Middle frontal gyrus (tissue), 1 donor: ENCODE measurements at regions not wholly inside any gene's neighbourhood (a gene's known extent, or its start where the extent isn't known, plus 50 kb on each side); places are given as distances from the start of the nearest gene placed in this dataset.

Experiments
- DNase-seq: peaks from one replicate; pipeline ENCODE4 v3.0.0-alpha.2; 2015; ENCODE audit warnings: low spot score; ENCODE audit errors: extremely low spot score

DNA sequence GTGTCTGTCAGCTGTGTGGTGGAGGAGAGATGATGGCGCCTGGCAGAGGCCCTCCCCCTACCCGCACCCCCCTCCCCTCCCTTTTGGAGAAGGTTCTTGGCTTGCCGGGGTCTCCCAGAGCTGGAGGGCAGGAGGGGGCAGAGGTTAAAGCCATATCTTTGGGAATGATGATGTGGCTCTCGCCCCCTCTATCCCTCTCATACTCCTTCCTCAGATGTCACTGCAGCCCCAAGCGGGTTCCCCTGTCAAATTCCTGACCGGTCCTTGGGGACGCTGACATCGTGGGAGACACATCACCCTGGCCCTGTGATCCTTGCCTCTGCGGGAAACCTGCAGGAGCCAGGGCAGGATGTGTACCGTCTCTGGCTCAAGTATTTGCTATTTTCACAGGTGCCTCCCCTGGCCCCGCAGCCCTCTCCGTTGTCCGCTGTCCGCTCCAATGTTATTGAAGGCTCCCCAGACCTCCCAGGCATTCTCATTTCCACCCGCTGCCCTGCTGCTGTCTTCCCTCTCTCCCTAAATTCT is 109.5 kb downstream of the FOXD1 start:
- no peak for DNase-seq

DNA sequence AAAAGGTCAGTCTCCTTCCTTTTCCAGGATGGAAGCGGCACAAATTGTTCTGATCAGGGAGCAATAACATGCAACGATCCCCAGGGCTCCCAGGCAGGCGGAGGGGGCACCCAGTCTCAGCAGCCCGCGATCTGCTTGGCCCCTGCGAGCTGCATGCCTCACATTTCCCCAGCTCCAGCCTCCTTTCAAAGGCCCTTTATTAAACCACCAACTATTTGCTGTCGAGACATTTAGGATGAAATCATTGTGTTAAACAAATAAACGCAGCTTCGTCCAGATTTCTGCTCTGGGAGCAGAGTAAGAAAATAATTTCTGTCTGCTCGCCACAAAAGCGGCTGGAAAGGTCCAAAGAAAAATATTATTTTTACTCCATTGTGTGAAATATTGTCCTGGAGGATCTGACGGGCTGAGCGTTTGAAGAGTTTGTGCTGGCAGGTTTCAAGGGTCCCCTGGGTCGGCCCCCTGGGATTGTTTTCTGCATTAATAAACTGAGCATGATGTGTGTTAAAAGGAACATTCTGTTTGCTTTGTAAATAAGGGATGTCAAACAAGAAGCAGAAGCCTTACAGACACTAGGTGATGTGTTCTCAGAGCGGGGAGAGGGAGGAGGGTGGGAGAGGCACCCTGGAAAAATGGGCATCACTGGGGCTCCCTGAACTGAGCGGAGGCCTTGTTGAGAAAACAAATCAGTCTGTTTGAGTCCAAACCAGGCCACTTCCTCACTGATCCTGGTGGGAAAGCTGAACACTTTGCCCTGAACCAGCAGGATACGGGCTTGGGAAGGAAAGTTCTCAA is 110.1 kb downstream of the FOXD1 start:
- no peak for DNase-seq

DNA sequence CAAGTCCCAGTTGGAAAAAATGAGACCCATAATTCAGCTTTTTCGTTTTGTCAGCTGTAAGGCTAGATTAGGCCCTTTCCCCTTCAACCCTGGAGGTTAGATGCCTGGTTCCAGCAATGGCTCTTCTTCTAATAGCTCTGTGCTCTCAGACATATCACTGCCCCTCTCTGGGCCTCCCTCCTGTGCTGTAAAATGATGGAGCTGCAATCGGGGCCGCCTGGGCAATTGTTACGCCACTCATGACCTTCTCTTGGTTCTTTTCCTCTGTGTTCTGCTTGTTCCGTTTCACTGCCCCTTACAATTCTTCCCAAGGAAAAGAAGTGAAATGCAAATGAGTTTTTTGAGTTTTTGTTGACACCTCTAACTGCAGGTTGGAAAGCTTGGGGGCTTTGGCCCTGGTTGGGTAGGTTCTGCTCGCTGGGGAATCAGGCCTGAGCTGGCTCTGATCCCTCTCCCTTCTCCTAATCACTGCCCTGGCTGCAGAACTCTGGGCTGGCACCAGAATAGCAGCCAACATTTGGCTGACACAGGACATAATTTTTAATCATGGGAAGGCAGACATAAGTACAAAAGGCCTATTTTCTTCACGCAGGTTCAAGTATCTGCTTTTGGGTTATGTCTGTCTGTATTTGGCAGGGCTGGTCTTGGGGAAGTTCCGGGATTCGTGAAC is 110.9 kb downstream of the FOXD1 start:
- no peak for DNase-seq

DNA sequence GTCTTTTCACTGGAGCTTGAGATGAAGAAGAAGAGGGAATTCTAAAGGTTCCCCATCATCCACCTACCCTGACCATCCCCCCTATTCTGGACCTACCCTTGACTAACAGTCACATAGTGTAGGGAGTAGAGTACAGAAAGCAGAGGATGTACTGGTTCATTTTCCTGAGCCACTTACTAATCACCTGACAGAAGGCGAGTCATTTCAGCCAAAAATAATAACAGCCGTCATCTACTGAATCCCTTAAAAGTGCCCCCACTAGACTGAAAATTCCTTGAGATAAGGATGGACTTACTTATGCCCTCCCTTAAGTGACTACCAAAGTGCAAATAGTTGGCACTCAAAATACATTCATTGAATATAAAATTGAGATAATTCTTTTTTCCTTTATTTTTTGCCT is 112.2 kb downstream of the FOXD1 start:
- DNase-seq, result no peak

DNA sequence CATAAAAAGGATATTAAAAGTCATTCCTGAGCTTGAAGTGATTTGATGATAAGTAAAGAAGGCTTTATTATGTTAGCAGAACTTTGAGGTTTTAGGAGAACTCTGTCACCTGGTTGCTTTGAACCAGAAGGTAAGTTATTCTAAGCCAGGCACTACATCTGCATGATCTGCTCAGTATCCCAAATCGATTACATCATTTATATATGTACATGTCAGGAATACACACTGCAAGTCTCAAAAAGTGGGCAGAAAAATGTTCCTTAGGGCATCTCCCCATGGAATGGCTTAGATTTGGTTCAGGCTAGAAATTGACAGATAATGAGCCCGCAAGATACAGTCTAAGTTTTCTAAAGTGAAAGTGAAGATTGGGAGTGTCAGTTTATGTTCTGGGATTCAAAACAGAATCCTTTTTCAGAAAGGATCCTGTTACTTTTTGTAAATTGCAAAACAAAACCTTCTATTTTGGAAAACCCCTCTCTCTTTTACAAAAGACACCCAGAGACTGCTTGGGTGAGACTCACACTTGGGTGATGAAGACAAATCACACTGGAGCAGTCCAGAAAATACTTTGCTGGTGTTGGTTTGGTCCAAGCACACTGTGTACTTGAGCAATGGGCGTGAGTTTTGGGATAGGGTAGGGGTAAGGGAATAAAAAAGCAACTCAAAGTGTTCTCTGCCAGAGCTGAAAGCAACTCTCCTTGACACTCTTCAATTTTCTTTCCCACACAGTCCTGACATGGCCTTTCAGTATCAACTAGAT is 114.5 kb downstream of the FOXD1 start:
- DNase-seq, result no peak

DNA sequence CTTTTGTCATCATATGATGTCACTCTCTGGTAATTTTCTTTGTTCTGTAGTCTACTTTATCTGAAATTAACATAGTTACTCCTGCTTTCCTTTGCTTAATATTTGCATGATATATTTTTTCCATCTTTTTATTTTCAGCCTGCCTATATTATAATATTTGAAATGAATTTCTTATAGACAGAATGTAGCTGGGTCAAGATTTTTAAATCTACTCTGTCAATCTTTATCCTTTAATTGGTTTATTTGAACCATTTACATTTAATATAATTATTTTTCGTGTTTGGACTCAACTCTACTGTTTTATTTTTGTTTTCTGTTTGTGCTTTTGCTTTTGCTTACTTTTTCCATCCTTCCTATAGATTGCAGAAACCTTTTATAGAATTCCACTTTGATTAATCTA is 118.0 kb downstream of the FOXD1 start:
- DNase-seq, result no peak

DNA sequence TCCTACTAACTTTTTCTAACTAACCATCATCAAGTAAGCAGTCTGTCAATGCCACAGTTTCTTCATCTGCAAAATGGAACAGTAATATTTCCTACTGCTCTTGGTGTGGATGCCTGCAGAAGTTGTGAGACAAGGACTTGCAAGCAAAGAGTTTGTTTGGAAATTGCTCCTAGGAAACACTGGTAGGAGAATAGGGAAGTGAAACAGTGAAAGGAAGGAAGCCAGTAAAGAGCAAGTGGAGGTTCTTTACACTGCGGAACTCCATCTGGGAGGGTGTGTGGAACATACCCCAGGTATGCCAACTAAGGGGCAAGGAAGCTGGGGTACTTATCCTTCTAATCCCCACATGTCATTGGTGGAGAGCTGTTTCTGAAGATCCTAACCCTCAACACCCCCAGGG is 119.9 kb downstream of the FOXD1 start:
- no peak for DNase-seq

DNA sequence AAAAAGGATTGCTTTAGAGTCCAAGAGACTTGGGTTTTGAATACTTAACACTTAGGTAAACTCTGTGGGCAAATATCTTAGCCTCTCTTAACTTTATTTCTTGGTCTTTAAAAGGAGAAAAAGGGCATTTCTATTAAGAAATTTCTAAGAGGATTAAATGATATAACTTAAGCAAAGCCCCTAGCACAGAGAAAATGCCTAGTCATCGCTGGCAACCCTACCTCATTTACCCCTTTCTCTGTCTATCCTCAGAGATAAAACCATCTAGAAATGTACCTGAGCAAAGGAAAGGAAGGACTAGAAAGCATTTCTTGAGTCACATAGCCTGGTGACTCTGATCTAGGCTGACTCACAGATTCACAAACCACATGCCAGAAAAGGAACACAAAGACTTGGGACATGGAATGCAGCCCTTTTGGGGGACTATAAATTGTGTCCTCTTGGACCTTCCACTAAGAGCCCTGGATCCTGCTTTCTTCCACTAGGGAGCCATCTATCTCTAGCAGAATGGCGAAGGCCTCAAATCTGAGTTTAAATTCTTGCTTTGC is 120.6 kb downstream of the FOXD1 start:
- no peak for DNase-seq

DNA sequence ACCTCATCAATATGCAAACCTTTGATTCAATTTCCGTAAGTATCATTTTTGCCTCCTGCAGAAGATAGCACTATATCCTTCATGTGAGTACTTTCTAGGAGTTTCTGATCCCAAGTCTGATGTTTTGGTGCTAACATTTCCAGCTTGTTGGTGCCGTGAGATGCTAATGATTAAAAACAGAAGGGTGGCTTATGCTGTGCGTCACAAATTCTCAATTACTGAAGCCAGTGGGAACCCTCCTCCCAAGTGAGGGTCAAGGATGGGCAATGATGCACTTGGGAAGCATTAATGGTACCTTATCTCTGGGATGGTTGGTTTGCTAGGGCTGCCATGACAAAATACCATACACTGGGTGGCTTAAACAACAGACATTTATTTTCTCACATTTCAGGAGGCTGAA is 123.0 kb downstream of the FOXD1 start:
- no peak for DNase-seq

DNA sequence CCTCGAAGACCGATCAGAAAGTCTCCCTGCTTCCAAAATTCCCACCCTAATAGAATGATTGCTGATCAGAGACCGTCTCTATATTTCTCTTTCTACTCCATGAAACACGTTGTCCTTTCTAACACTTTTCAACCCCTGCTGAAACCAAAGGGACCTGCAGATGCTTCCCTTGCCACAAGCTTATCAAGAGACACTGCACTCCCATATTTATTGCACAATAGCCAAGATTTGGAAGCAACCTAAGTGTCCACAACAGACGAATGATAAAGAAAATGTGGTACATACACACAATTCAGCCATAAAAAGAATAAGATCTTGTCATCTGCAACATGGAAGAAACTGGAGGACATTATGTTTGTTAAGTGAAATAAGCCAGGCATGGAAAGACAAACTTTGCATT is 125.1 kb downstream of the FOXD1 start:
- DNase-seq, result no peak

DNA sequence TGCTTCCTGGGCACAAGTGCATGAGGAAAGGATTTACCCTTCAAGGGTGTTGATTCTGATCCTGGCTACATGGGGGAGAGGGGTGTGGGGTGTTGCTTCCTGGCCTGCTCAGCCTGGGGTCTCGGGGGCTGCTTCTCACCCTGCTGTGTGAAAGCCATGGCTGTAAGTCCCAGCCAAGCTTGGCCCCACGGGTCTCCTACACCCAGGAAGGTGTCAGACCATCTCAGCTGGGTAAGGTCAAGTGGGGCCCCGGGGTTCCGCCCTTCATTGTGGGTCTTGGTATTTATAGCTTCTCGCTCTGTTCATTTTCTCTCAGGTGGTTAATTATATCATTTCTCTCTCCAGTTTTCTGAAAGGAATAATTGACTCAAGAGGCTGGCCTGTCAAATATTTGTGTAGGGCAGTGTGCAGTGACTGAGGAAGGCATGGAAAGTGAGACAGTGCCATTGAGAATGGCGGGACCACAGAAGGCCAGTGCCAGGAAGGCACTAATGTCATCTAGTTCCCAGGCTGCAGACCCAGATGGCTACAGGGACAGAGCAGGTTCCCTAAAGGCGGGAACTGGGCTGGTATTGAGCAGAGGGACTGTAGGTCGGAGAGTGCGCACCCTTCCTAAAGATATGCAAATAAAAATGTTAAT is 126.0 kb downstream of the FOXD1 start:
- DNase-seq, result no peak

DNA sequence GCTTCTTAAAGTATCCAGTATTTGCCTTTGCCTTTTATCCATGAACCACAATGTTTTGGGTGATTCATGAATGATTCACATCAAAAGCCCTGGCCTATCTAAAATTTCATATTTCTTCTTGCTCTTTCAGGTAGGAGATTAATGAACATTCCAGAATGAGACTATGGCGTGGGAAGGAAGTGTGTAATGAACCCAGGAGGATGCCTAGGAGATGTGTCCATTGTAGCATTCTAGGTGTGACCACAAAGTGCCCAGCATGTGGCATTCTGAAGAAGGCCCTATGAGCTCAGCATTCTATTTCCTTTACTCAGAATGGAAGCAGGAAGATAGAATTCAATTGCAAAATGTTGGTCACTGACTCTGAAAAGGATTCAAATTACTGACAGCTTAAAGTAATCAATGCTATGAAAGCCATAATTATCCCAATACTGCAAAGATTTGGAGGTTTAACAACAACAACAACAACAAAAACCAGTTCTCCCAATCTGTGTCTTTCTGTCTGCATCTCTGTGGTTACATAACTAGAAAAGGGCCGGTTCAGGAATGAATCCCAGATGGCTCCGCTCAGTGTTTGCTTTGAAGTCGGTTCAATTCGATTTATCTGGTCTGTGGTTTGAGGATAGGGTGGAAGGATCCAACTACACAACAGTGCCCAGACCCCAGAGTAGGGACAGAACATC is 126.7 kb downstream of the FOXD1 start:
- DNase-seq, result no peak

DNA sequence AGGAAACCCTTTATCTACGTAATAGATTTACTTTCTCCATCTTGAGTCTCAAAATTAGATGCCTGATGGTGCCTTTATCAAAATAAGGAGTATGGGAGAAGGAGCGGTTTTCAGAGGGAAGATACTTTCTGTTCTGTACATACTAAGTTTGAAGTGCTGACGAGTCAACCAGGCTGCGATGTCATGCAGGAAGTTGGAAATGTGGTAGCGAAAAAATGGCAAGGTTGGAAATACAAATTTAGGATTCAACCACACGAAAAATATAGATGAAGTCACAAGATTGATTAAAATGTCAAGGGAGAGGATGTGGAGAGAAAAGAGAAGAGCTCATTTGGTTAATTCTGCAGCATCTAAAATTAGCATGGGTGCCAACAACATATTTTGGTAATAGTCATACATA is 129.5 kb downstream of the FOXD1 start:
- no peak for DNase-seq

DNA sequence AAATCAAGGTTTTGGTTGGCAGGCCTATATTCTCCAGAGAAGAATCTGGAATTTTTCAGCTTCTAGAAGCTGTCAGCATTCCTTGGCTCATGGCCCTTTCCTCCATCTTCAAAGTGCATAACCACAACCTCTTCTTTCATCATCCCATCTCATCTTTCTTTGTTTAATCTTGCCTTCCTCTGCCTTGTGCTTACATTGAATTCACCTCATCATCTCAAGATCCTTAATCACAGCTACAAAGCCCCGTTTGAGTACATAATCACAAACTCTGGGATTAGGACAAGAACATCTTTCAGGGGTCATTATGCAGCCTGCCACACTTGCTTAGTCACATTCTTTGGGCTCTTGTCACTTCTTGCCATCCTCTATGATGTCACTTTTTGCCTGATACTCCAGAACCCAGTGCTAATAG is 130.3 kb downstream of the FOXD1 start:
- DNase-seq, result no peak

DNA sequence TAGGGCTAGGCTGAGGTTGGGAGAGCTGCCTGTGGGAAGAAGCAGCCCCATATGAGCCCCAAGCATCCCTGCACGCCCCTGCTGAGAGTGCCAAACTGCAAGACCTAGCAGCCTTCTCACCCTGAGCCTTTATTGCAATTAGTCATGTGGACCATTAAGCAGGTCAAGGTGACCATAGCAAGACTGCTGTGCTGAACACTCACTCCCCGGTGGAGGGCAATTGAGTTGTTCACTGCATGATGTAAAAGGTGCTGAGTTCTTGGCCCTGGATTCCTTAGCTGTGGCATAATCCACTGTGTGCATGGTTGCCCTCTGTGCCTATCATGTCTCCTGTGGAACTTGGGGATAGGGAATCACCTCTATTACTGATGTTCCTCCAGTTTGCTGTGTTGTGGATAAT is 131.1 kb downstream of the FOXD1 start:
- no peak for DNase-seq

DNA sequence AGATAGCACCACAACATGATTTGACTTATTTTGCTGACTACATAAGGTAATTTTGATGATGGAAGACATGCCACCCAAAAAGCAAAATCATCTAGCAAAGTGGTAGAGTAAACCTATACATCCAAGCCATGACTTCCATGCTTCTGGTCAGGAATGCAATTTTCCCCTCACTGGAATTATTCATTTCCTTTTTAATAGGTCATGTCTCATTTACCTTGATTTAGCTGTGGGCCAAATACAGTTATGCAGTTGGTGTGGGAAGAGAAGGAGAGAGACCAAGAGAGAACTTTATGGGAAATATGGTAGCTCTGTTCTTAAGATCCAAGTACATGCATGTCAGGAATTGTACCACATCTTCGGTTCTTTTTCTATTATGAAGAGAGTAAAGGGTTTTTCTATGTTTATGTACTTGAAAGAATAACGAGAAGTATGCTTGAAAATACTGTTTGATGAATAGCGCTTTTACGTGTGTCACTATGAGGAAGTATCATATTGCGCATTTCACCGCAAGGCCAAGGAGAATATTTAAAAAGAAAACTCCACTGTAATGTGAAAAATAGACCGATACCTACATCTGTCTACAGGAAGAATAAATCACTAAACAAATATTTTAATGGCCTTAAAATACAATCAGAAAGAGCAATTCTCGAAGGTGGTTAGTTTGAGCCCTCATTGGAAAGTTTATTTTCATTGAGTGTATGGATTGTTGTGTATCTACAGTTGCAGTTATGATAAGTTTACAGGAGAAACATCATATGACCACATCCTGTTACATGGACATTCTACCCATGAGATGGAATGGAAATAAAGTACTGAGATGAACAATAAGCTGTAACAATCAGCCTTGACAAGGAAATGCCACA is 134.0 kb downstream of the FOXD1 start:
- DNase-seq, result no peak

DNA sequence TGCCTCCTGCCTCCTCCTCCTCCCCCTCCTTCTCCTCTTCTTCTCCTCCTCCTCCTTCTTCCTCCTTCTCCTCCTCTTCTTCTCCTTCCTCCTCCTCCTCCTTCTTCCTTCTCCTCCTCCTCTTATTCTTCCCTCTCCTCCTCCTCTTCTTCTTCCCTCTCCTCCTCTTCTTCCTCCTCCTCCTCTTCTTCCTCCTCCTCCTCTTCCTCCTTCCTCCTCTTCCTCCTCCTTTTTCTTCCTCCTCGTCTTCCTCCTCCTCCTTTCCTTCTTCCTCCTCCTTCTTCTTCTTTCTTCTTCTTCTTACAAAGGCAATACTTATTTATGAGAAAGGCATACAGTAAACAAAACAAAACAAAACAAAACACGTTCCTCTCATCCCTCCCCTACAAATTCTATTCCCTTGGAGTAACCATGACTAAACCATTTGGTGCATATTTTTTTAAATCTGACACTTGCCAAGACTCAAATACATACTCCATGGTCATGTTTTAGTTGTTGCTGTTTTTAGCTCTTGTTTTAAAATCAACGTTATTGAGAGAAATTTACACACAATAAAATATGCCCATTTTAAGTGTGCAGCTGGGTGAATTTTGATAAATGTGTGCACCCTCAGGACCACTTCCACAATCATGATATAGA is 135.6 kb downstream of the FOXD1 start:
- no peak for DNase-seq

DNA sequence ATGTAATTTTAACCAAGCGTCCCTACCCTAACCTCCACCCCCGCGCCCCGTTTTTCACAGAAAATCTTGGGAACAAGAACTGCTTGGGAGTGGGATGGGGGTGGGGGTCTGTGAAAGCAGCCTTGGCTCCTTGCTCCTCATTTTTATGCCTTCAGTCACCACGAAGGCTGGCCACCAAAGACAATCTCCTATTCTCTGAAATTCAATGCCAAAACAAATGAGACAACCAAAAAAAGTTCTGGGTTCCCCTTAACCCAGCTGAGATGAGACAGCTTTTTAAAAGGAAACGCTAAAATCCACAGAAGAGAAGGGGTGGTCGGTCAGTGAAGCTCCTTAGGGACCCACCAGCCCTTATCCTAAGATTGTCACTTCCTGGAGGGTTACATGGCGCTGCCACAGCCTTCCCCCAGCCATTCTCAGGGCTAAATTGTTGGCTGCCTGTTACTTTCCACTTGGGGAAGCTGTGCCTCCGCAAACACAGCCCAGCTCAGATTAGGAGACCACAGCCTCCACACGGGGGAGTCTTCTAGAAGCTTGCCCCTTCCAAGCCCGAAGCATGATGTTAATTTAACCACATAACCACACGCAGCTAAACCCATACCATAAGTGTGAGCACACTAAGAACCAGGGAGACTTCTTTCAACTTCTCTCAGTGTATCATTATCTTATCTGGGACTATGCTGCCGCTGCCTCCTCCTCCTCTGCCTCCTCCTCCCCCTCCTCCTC is 136.3 kb downstream of the FOXD1 start:
- no peak for DNase-seq
